Epidermal melanocyte (primary cell): ENCODE measurements at regions not wholly inside any gene's neighbourhood (a gene's known extent, or its start where the extent isn't known, plus 50 kb on each side); places are given as distances from the start of the nearest gene placed in this dataset.
"Not testable (repeated sequence)": the region's sequence is repeated elsewhere in the genome, so short reads cannot be mapped to it uniquely, and the experiment has no call there.

Experiments used
- DNase-seq: peaks from one replicate; pipeline ENCODE4 v3.0.0; 2011; ENCODE audit warnings: low spot score; ENCODE audit not compliant: insufficient read length

DNA sequence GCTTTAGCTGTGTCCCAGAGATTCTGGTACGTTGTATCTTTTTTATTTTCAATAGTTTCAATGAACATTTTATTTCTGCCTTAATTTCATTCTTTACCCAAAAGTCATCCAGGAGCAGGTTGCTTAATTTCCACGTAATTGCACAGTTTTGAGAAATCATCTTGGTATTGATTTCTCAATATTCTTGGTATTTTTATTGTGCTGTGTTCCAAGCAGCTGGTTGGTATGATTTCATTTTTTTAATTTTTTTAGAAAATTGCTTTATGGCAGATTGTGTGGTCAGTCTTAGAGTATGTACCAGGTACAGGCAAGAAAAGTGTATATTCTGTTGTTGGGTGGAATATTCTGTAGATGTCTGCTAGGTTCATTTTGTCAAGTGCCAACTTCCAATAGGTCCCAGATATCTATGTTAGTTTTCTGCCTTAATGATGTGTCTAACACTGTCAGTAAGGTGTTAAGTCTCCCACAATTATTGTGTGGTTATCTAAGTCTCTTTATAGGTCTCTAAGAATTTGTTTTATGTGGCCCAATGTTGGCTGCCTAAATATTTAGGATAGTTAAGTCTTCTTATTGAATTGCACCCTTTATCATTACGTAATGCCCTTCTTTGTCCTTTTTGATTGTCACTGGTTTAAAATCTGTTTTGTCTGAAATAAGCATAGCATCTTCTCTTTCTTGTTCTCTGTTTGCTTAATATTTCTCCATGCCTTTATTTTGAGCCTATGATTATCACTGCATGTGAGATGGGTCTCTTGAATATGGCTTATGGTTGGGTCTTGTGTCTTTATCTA, 366.9 kb upstream of the IRAK1BP1 start:
- no peak for DNase-seq

DNA sequence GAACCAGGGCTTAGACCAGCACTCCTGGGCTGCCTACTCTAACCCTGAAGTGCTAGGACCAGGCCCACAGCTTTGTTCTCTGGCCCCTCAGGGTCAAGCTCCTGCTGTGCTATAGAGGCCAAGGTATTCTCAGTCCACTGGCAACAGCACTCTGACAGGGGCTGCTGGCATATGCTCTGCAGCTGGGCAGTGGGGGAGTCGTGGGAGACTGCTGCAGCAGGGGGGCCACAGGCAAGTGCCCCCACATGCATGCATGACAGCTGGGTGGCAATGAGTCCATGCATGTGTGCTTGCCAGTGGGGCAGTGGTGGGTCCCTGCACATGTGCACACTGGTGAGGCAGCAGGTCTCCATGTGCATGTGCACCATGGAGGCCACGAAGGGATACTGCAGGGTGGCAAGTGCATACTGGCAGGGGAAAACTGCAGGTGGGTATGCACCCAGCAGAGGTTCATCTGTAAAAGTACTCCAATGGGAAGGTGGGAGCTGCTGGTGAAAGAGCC, 364.9 kb upstream of the IRAK1BP1 start:
- no peak for DNase-seq

DNA sequence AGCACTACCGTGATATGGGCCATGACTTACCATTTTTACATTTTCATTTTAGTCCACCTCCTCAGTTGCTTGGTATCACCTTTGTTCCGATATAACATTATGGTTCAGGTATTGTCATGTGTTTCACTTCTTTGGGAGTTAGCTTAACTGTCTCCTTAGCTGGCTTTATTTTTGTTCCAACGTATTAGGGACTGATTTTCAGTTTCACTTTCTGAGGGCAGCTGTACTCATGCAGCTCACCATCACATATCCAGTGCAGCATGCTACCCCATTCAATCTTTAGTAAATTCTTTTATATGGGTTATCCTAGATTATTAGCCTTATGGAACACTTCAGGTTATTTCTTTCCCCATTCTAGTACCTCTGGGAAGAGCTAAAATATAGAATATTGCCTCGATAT, 362.2 kb upstream of the IRAK1BP1 start:
- DNase-seq, result no peak

DNA sequence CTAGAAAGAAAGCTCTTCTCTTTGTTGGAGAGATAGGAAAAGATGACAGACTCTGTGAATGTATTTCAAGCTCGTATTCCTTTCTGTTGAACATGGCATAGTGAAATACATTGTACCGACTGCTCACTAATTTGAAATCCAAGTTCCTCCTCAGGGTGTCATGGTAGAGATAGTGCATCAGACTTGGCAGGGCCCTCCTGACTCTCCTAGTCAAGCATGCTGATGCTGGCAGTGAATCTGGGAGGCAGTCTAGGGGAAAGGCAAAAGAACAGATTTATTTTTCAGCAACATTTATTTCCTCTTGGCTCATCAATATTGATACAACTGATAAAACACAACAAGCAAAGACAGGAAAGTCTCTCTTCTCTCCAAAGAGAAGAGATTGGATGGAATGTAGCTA, 356.3 kb upstream of the IRAK1BP1 start:
- no peak for DNase-seq

DNA sequence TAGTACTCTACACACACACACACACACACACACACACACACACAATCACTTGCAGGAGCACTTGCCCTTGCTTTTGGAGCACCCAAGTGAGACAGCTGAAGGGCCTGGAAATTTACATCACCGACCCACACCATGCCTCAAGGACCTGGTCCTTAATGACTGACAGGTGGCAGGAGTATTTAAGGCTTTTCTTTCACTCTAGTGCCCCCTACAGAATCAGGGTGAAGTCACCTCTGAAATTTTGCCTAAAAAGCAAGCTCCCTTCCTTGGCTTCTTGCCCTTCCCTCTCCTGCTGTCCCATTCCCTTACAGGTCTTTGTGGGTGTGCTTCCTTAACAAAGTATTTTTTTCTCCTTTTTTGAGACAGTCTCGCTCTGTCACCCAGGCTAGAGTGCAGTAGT, 353.5 kb upstream of the IRAK1BP1 start:
- DNase-seq, result no peak

DNA sequence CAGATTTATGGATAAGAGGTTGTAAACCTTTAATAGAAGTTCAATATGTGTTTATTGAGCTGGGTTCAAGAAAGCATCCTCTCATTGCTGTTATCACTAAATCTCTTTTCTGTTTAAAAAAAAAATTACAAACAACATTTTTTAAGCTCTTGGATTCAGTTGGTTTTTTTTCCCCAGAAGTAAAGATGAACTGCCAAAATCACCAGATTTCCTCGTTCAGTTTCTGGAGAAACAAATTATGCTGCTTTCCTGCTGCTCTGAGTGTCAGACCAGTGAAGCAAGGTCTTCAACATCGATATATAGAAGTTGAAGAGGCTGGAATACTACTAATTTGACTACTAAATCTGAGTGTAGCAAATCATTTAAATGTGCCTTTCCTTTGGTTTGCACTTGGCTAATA, 352.1 kb upstream of the IRAK1BP1 start:
- no peak for DNase-seq

DNA sequence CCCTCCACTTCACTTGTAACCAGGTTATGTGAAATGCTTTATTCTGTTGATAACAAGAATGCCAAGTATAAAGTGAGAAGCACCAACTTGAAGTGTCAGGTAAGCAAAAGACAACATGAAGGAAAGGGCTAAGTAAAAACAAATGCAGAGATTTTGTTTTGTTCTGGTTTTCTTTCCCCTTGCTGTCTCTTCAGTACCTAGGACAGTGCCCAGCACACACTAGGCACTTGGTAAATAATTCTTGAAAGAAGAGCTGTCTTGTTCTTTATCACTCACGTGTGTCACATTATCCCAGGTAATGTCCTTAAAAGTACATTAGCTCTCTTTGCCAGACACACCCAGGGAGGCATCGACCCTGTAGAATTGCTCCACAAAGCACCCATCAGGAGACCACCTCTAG, 350.0 kb upstream of the IRAK1BP1 start:
- DNase-seq, result no peak

DNA sequence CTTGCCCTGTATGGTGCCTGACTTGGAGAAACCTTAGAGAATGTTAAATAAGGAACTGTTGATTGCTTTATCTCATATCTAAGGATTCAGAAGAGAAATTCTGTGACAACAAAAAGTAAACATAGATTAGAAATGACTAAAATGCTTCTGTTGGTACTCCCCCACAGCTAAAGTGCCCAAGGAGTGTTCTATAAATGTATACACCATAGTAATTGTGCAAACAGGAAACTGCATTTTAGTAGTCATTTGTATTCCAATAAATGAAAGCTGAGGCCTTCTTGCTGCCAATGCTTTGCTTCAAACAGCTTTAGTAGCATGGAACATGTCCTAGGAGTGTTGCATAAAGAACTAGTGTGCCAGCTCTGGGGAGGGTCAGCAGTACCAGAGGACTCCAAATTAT, 343.7 kb upstream of the IRAK1BP1 start:
- no peak for DNase-seq

DNA sequence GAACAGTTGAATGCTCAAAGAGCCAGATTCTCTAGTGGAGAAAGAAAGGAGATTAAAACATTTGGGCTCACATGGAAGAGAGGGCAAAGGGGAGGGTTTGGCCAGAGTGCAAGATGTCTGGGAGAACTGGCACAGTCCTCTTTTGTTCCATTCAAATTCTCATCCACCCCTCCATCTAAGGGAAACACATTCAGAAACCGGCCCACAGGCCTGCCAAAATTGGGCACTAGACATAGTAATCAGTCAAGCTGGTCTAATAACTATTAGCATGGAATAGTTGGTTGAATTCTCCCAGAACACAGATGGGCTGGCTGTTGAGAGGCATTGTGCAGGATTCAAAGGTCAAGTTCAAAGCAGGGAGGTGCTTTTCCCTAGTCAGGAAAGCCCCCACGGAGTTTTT, 341.4 kb upstream of the IRAK1BP1 start:
- no peak for DNase-seq

DNA sequence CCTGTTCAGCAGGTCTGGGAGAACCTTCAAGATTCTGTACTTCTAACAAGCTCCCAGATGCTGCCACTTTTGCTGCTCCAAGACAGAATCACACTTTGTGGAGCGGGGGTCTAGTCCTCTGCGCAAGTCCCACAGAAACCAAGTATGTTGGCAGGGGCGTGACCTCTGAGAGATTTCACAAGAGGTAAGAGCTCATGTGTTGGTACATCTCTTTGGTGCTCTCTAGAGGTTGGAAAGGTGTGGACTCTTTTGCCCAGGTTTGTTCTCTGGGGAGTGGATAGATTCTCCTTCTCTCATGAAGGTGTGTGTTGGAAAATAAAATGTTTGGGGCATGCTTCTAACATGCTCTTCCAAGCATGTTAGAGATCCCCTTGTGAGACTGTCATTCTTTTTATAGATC, 340.9 kb upstream of the IRAK1BP1 start:
- DNase-seq, result no peak

DNA sequence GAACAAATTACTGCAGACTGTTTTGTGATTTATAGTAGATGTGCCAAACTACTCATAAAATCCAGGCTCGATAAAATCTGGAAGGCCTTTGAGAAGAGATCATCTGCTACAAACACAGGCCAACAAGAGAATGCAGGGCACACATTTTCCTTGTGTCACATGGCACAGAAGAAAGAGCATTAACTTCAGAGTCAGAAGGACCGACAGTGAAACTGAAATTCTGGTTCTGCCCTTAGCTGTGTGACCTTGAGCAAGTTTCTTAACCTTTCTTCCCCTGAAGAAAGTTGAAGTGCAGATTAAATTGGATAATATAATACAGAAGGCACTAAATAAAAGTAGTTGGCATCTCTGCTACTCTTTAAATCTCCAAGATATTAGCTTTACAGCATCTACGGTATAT, 338.4 kb upstream of the IRAK1BP1 start:
- no peak for DNase-seq

DNA sequence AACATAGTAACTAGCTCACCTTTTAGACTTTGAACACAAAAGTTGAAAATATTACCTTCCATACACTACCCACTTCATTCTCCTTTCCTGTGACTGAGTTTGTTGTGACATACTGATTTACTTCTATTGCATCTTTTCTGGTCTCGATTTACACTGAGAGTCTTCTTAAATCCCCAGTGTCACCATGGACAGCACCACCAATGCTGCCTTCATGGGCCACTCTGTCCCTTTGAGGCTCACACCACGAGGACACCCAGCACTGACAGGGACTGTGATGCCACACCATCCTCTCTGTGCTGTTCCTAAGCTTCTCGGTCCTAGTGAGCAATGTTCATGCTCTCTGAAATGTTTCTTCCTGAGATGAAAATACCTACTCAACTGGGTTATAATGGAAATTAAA, 337.1 kb upstream of the IRAK1BP1 start:
- no peak for DNase-seq

DNA sequence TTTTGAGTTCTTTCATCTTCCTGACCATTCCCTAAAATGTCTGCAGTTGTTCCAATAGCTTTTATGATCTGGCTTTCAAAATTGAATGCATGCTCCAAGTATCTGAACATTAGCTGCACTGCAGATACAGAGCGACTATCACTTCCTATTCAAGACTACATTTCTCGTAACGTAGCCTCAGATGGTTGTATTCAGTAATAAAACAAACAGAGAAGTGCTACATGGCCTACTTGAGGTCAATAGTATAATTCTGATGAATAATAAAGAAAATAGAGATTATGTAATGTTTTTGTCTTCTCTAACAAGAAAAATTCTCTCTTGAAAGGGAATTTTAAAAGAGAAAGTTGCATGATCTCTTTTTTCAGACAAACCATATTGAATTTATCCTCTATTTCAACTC, 333.9 kb upstream of the IRAK1BP1 start:
- DNase-seq, result no peak

DNA sequence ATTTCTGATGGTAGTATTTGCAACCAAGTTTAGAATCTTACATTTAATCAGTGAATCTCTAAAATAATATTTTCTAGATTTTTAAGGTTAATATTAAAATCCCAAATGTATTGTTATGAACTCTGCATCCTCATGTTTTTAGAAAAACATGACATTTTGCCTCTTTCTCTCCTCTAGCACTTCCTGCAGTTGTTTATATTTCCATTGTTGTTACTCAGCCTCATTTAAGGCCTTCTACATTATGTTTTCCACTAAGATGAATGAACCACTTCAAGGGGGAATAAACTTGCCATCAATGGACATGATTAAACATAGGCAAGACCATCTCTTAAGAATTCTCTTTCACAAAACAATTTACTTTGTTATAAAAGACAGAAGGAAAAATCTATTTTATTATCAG, 333.5 kb upstream of the IRAK1BP1 start:
- DNase-seq, result no peak

DNA sequence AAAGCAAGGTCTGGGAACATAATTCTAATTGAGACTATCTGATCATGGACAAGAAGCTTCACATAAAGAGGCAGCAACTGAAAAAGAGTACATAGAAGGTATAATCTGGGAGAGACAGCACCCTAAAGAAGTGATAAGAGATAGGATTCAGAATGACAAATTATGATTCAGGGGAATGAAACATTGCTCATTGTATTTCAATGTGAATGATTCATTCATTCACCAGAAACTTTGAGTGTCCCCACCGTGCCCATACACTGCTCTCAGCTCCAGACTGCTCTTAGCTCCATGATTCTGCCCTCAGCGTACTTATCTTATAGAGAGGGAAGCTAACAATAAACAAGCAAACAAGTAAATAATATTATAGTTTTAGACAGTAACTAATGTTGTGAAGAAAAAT, 329.3 kb upstream of the IRAK1BP1 start:
- no peak for DNase-seq

DNA sequence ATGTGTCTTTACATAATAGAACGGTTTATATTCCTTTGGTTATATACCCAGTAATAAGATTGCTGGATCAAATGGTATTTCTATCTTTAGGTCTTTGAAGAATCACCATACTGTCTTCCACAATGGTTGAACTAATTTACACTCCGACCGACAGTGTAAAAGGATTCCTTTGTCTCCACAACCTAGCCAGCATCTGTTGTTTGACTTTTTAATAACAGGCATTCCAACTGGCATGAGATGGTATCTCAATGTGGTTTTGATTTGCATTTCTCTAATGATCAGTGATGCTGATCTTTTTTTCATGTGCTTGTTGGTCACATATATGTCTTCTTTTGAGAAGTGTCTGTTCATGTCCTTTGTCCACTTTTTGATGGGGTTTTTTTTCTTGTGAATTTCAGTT, 319.7 kb upstream of the IRAK1BP1 start:
- DNase-seq, result not testable (repeated sequence)

DNA sequence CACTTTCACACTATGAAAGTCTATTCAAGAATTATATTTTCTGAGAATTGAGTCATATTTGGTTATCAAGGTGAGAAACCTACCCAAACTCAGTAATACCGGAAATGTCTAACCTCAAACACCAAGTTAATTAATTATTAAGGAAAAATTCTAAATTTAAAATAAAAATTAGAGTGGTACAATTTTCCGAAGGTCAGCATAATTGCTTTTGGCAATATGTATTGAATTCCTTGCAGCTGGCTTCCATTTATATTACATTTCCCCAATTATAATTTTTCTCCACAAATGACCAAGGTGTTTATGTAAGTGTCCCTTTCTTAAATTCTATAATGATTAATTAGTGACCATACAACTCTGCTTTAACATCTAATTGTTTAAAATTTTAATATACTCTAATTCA, 316.0 kb upstream of the IRAK1BP1 start:
- DNase-seq, result no peak

DNA sequence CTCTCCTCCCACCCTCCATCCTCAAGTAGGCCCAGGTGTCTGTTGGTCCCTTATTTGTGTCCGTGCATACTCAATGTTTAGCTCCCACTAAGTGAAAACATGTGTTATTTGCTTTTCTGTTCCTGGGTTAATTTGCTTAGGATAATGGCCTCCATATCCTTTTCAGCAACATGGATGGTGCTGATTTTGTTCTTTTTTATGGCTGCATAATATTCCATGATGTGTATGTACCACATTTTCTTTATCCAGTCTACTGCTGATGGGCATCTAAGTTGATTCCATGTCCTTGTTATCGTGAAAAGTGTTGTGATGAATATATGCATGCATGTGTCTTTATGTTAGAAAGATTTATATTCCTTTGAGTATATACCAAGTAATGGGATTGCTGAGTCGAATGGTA, 314.9 kb upstream of the IRAK1BP1 start:
- DNase-seq, result no peak

DNA sequence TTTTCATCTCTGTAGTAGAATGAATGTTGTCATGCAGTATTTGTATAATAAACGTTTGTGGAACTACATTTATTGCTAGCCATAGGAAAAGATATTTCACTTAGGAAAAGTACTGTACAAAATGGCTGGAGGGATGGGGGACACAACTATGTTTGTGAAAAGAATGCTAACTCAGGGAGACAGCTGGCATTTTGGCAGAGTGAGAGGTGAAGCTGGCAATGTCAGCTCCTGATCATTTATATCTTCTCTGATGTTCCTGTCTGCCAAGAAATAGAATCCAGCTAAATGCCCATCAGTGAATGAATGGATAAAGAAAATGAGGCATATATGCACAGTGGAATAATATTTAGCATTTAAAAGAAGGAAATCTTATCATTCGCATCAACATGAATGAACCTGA, 313.0 kb upstream of the IRAK1BP1 start:
- DNase-seq, result no peak

DNA sequence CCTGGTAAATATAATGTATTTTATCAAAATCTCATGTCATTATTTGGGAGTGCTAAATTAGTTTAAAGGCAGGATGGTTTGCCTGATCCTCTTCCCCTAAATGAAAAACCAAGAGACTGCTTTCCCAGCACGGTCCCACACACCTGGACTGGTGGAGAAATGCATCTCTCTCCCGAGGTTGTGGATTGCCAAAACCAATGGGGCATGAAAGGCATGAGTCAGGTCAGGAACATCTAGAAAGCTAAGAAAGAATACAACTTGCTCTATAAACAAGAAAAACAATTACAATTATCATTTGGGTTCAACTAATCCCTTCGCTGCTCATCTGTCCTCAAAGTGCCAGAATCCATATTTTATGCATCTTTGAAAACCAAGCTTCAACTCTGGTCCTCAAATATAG, 308.3 kb upstream of the IRAK1BP1 start:
- no peak for DNase-seq

DNA sequence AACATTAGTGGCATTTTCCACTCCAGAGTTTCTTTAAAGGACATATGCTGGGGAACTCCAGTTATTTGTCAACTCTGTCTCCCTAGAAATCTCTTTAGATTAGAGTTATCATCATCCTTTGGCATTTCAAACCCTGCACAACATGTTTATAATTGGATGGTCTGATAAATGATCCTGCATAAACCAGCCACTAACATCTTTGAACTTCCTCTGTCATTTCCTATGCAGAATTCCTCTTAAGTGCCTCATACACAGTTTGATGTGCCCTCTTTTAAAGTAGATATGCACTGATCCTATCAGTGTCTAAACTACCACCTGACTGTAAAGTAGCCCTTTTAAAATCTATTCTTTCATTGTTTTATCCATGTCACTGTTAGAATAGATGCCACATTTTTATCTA, 306.3 kb upstream of the IRAK1BP1 start:
- DNase-seq, result no peak

DNA sequence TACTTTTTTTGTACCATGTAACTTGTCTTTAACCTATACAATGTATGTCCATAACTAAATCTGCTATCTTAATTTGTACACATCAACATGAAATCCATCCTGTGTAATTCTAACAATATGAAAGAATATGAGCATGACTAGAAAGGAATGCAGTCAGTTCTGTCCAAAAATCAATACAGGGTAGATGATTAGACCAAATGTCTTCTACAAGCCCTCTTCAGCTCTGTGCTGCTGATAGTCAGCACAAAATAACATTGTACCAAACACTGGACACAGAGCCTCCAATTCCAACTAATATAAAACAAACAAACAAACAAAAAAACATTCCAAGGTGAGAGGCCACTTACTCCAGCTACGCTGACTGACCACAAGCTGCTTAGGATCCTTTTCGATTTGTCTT, 301.4 kb upstream of the IRAK1BP1 start:
- no peak for DNase-seq

DNA sequence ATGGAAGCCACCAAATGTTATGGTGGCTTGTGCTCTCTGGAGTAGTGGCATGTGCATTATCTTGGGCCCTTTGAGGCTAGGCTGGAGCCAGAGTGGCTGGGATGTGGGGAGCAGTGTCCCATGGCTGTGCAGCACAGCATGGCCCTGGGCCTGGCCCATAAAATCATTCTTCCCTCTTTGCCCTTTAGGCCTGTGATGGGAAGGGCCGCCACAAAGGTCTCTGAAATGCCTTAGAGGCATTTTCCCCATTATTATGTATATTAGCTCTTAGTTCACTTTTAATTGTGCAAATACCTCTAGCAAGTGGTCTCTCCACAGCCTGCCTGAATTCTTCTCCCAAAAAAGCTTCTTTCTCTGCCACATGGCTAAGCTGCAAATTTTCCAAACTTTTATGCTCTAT, 297.3 kb upstream of the IRAK1BP1 start:
- no peak for DNase-seq

DNA sequence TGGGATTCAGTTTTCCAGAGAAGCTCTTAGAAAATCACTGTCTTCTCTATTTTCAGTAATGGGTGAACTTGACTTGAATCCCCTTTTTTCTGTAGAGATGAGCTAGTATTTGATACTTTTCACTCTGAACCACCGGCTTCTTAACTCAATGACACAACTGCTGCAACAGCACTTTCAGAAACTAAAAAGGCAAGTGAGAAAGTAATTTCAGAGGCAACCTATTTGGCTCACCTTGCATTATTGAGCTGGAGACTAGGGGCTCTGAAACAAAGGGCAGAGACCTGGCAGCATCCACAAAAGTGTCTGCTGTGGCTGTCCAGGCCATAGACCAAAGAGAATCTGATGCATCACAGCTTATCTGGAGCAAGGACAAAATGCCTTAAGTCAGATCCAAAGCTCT, 289.8 kb upstream of the IRAK1BP1 start:
- DNase-seq, result no peak
